OCI-LY7 (cell line): ENCODE measurements at regions not wholly inside any gene's neighbourhood (a gene's known extent, or its start where the extent isn't known, plus 50 kb on each side); places are given as distances from the start of the nearest gene placed in this dataset.

Experiments used
- EZH2phosphoT487 ChIP-seq: fragments of 200-600 bp; sonication (generic); IDR thresholded peaks from 2 replicates; pipeline ENCODE4 v1.6.1; 2018; ENCODE audit warnings: low read depth, borderline replicate concordance, mild to moderate bottlenecking, mixed run types, antibody characterized with exemption, low read length, moderate library complexity, mixed read lengths
- TF ChIP-seq, protein P1 (sequence below): fragments of 200-600 bp; sonication (generic); conservative IDR thresholded peaks from 2 replicates; pipeline ENCODE4 v1.5.1; 2014; ENCODE audit warnings: mild to moderate bottlenecking, antibody characterized with exemption, low read length, moderate library complexity, mixed read lengths

DNA sequence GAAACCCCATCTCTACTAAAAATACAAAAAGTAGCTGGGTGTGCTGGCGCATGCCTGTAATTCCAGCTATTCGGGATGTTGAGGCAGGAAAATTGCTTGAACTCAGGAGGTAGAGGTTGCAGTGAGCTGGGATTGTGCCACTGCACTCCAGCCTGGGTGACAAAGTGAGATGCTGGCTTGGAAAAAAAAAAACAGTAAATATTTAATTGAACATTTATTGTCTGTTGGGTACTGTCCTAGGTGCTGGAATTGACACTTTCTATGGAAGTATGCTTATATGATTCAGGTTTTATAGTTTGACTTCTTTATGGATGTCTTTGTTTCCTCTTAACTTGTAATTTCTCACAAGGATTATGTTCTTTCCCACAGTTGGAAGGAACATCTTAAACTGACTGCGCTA lies 633.1 kb upstream of the SETBP1 start:
- TF ChIP-seq, protein P1, sequence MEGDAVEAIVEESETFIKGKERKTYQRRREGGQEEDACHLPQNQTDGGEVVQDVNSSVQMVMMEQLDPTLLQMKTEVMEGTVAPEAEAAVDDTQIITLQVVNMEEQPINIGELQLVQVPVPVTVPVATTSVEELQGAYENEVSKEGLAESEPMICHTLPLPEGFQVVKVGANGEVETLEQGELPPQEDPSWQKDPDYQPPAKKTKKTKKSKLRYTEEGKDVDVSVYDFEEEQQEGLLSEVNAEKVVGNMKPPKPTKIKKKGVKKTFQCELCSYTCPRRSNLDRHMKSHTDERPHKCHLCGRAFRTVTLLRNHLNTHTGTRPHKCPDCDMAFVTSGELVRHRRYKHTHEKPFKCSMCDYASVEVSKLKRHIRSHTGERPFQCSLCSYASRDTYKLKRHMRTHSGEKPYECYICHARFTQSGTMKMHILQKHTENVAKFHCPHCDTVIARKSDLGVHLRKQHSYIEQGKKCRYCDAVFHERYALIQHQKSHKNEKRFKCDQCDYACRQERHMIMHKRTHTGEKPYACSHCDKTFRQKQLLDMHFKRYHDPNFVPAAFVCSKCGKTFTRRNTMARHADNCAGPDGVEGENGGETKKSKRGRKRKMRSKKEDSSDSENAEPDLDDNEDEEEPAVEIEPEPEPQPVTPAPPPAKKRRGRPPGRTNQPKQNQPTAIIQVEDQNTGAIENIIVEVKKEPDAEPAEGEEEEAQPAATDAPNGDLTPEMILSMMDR = no peak
- TF ChIP-seq EZH2phosphoT487 = no peak
